NCI-H774 (cell line): ENCODE measurements at regions not wholly inside any gene's neighbourhood (a gene's known extent, or its start where the extent isn't known, plus 50 kb on each side); places are given as distances from the start of the nearest gene placed in this dataset.
A peak's percentile ranks its signal among the peaks of the same experiment; 100 is the strongest.
"Not testable (repeated sequence)": the region's sequence is repeated elsewhere in the genome, so short reads cannot be mapped to it uniquely, and the experiment has no call there.

Experiments
- DNase-seq: peaks from one replicate; lab custom pipeline; 2025; lab: John Stamatoyannopoulos, UW

DNA sequence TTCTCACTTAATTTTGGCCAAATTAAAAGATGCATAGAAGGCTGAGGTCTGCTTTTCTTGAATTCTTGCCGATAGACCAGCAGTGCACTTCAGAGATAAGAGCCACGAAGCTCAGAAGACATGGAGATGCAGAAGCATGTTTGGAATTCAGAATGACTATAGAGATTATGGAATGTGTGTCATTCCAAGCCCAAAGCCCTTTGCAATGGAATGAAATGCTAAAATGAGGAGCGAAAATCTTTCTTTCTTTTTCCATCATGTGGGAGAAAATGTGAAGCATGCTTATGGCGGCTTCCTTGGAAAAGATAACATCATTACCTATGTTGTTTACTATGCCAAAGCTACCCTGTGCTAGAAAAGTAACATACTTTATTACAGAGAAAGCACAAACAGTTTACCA lies 257.0 kb upstream of the RNF32 start:
- DNase-seq = no peak

- DNase-seq = no peak
Measured at GRCh38 chr7:156380261-156380660, 260.3 kb upstream of the RNF32 start.

DNA sequence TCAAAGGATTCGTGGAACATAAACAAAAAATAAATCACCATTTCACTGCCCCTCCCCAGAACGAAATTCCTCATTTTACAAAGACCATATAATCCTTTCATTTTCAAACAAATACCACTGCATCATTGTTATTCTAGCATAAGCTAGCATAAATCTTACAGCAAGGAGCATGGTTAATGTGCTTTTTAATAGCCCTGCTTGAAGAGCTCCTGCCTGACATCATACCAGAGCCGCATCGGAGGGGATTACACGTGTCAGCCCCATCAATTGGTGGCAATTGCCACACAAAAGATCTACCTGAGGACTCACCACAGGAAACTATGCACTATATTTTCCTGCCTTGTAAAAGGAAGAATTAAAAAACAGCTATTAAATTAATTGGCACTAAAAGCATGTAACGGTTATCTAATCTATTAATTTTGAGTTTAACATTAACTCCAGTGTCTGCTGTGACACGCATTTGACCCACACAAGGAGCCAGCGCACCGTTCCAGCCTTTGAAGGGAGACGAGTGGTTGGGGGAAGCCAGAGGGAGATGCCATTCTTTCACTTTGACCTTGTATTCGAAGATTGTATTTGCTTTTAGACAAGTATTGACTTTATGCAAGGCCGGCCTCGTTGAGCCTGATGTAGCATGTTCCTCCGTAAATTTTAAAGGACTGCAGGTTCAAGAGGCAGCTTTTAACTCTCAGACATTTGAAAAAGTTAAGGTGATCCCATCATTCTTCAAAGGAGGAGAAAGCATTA lies 261.1 kb upstream of the RNF32 start:
- peak; percentile 7 for DNase-seq

GRCh38 chr7:156378806-156379205 lies 261.8 kb upstream of the RNF32 start:
- no peak for DNase-seq

DNA sequence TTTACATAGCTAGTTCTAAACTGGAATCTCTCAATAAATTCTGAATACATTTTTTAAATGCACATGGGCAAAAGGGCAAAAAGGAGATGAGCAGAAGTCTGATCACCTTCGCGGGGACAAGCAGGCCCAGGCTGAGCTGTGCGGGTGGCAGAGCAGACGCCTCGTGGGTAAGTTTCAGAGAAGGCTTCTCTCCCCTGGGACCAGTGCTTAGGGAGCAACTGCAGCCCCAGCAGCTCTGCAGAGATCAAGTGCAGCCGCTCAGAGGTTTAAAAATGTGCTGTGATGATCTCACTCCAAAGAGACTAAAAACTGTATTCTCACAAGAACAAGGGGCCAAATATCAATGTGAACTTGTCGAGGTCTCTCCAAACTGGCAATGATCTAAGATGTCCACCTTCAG lies 264.3 kb upstream of the RNF32 start:
- no peak for DNase-seq

DNA sequence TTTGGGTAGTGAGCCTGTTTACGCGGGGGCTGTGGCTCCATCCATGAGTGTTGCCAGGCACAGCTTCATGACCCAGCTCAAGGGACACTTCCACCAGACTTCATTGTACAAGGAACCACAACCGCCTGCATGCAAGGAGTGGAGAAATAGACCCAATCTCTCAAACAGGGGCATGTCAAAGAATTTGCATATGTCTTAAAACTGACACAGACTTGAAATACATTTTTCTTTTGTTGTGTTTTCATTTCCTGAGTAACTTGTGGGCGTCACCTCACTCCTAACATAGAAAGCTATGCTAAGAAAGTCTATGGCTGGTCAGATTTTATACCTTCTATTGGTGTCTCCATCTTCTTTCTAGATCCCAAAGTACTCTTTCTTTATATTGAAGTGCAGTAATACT lies 266.2 kb upstream of the RNF32 start:
- no peak for DNase-seq

DNA sequence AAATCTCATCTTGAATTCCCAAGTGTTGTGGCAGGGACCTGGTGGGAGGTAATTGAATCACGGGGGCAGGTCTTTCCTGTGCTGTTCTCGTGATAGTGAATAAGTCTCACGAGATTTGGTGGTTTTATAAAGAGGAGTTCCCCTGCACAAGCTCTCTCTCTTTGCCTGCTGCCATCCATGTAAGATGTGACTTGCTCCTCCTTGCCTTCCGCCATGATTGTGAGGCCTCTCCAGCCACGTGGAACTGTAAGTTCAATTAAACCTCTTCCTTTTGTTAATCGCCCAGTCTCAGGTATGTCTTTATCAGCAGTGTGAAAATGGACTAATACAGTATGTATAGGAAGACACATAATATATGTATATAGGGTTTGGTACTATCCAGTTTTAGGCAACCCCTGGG lies 270.6 kb upstream of the RNF32 start:
- not testable (repeated sequence) for DNase-seq

- DNase-seq = no peak
Measured at GRCh38 chr7:156368053-156368843, 272.3 kb upstream of the RNF32 start.

- no peak for DNase-seq
Measured at GRCh38 chr7:156363751-156364150, 276.8 kb upstream of the RNF32 start.

- no peak for DNase-seq
Measured at GRCh38 chr7:156360835-156361234, 279.7 kb upstream of the RNF32 start.

DNA sequence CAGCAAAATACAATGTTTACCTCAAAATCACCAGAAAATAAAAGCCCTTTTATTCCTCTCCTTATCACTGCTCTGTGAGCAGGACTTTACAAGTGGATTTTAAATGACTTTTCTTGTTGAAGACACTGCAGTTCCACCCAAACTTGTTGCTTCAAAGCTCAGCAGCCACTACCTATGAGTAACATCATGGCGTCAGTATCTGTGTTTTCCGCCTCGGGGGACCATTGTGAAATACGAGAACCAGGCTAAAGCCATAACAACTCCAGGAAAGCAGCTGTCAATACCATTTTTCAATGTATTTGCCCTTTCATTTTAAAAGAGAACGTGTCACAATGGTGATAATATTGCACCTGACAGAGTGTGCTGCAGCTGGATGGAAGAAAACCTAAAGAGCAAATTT lies 284.0 kb upstream of the RNF32 start:
- DNase-seq = no peak

GRCh38 chr7:156353352-156353751 lies 287.2 kb upstream of the RNF32 start:
- no peak for DNase-seq

DNA sequence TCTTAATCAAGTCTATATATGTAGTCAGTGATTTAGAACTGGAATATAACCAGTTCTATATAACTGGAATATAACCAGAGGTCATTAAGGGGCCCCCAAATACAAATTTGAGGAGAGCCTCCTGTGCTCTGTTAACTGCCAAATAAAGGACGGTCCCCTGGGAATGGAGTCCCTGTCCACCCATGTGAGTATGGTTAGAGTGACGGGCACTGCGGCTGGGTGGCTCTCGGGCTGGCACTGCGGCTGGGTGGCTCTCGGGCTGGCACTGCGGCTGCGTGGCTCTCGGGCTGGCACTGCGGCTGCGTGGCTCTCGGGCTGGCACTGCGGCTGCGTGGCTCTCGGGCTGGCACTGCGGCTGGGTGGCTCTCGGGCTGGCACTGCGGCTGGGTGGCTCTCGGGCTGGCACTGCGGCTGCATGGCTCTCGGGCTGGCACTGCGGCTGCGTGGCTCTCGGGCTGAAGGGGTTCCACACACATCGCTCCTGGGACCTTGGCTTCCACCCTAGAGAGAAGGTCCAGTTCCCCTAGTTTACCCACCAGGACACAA lies 292.8 kb upstream of the RNF32 start:
- not testable (repeated sequence) for DNase-seq

DNA sequence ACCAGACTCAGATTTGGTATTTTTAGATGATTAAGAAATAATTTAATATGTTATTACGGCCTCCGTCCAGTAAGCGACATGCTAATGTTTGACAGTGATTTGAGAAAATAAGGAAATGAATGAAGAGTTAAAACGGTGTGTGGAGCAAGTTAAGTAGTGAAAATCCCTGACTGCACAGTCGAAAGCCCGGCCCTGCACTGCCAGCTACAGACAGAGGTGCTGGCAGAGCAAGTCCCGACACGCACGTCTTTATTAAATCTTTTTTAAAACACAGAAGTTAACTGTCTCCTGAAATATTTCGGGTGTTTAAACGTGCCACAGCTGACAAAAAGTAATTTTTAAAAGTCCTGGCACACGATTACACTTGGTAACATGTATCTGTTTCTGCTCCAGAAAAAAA lies 293.4 kb upstream of the RNF32 start:
- no peak for DNase-seq

DNA sequence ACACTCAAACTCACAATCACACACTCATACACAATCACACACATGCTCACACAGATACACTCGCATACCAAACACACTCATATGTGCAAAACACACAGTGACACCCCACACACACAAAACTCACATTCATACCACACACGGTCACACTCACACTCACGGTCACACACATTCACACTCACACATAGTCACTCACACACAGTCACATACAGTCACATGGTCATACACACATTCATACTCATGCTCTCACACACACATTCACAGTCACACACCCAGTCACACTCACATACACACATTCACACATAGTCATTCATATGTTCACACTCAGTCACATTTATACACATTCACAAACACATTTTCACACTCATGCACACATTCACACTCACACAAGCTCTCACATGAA lies 296.0 kb upstream of the RNF32 start:
- no peak for DNase-seq

- DNase-seq = no peak
Measured at GRCh38 chr7:156334636-156335035, 305.9 kb upstream of the RNF32 start.

DNA sequence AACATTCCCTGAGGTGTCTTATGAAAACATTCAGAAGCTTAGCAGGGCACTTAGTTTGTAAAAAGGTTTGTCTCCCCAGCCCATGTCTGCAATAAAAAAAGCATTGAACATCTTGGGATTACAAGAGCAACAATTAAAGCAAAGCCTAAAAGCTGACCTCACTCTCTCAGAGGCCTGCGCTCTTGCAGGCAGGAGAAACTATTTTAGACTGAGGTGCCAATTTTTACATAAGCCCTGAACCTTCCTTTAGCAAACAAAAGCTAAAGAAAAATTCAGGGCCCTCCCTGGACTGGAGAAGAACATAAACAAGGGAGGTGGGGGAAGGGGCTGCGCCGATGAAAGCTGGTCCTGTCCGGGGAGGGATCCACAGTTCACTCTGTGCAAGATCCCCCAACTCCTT lies 312.7 kb upstream of the RNF32 start:
- no peak for DNase-seq

DNA sequence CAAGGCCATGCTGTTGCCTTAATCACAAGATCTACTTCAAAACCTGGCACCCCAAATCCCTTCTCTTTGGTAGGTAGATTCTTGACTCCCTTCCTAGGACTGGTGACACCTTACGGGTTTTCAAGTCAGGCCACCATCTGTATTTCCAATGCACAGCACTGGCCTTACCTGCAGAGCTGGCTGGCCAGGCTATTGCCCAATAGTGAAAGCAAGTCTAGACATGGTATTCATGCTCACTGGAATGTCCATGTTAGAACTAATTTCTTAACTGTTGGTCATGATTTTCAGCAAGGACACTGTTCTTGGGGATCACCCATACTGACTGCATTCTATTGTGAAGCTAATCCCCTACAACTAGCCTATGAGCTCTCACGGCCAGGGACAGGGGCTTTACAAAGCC lies 313.1 kb upstream of the RNF32 start:
- DNase-seq = no peak

GRCh38 chr7:156324201-156324600 lies 316.4 kb upstream of the RNF32 start:
- no peak for DNase-seq

GRCh38 chr7:156321430-156321829 lies 319.1 kb upstream of the RNF32 start:
- not testable (repeated sequence) for DNase-seq

GRCh38 chr7:156318926-156319325 lies 321.6 kb upstream of the RNF32 start:
- DNase-seq = no peak

GRCh38 chr7:156318426-156318825 lies 322.1 kb upstream of the RNF32 start:
- DNase-seq = no peak

DNA sequence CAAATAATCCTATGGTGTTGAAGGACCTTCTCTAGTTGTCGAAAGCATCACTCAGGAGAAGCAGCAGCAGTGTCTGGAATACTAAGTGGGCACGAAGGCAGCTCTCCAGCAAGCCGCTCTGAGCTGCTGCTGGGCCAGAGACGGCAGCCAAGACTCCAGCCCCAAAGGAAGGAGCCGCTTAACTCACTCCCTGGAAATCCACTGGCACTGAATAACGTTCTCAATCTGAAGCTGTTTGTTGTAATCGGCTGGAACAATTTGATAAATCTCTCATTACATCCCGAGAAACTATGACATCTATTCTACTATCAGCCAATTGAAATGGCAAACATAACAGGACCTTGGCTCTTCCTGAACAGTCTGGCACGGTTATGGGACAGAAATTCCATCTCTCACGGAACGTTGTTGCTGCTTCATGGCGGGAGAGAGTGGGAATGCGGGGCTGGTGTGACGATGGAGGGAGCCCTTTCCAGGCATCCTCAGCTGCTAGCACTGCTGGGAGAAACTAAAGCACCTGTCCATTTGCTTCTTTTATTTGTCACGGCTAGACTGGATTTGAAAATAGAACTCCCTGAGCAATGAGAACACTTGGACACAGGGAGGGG lies 331.5 kb upstream of the RNF32 start:
- no peak for DNase-seq
